GM18498 (cell line): ENCODE measurements at regions not wholly inside any gene's neighbourhood (a gene's known extent, or its start where the extent isn't known, plus 50 kb on each side); places are given as distances from the start of the nearest gene placed in this dataset.
"Not testable (repeated sequence)": the region's sequence is repeated elsewhere in the genome, so short reads cannot be mapped to it uniquely, and the experiment has no call there.

ENCODE experiments used
- ATAC-seq: cut with Tn5 transposase; IDR thresholded peaks from one replicate; pipeline ENCODE4 v1.9.1; 2021; ENCODE audit warnings: mild to moderate bottlenecking, moderate library complexity; ENCODE audit not compliant: unreplicated experiment

GRCh38 chr10:85280014-85280413, 951.6 kb downstream of the CCSER2 start:
- ATAC-seq, result no peak

GRCh38 chr10:85284778-85285770, 956.7 kb downstream of the CCSER2 start:
- no peak for ATAC-seq

- no peak for ATAC-seq
Observed at GRCh38 chr10:85293483-85293882, 965.1 kb downstream of the CCSER2 start.

- no peak for ATAC-seq
Observed at GRCh38 chr10:85311613-85312337, 983.4 kb downstream of the CCSER2 start.

GRCh38 chr10:85315657-85316056, 987.3 kb downstream of the CCSER2 start:
- no peak for ATAC-seq

- ATAC-seq, result no peak
Observed at GRCh38 chr10:85316276-85316675, 987.9 kb downstream of the CCSER2 start.

- ATAC-seq, result no peak
Observed at GRCh38 chr10:85317827-85318226, 989.4 kb downstream of the CCSER2 start.

- ATAC-seq, result no peak
Observed at GRCh38 chr10:85318809-85319807, 990.7 kb downstream of the CCSER2 start.

- ATAC-seq, result no peak
Observed at GRCh38 chr10:85319826-85320225, 991.4 kb downstream of the CCSER2 start.

- ATAC-seq, result no peak
Observed at GRCh38 chr10:85333594-85333993, 1005.2 kb downstream of the CCSER2 start.

GRCh38 chr10:85362401-85362800, 1004.2 kb downstream of the GRID1 start:
- ATAC-seq, result no peak

GRCh38 chr10:85377029-85377806, 989.4 kb downstream of the GRID1 start:
- no peak for ATAC-seq

- no peak for ATAC-seq
Observed at GRCh38 chr10:85379338-85379737, 987.3 kb downstream of the GRID1 start.

- ATAC-seq, result no peak
Observed at GRCh38 chr10:85400981-85401695, 965.5 kb downstream of the GRID1 start.

- no peak for ATAC-seq
Observed at GRCh38 chr10:85402541-85402940, 964.1 kb downstream of the GRID1 start.

- ATAC-seq, result no peak
Observed at GRCh38 chr10:85407088-85407487, 959.5 kb downstream of the GRID1 start.

- ATAC-seq, result no peak
Observed at GRCh38 chr10:85408388-85408787, 958.2 kb downstream of the GRID1 start.

GRCh38 chr10:85410586-85410985, 956.0 kb downstream of the GRID1 start:
- ATAC-seq, result not testable (repeated sequence)

GRCh38 chr10:85413570-85413969, 953.0 kb downstream of the GRID1 start:
- ATAC-seq, result no peak
